ENCODE measurements at regions not wholly inside any gene's neighbourhood (a gene's known extent, or its start where the extent isn't known, plus 50 kb on each side); places are given as distances from the start of the nearest gene placed in this dataset.

GRCh38 chr1:221910222-221910621, 168.3 kb upstream of the DUSP10 start:
- TF ChIP-seq PATZ1 (CRISPR knock-in tag; IDR thresholded peaks at IDR 0.05; ENCODE audit: borderline replicate concordance): no peak
- no peak for TF ChIP-seq CSRNP3 (CRISPR knock-in tag; IDR thresholded peaks at IDR 0.05)
- TF ChIP-seq ARNTL (CRISPR knock-in tag; IDR thresholded peaks at IDR 0.05; ENCODE audit: borderline replicate concordance, low read depth): no peak

All from SK-N-SH treated with all-trans-retinoic acid at 6 μM for 48 hours (cell line).